Suprapubic skin (tissue), 4 donors: ENCODE measurements at regions not wholly inside any gene's neighbourhood (a gene's known extent, or its start where the extent isn't known, plus 50 kb on each side); places are given as distances from the start of the nearest gene placed in this dataset.

ENCODE experiments used
- DNase-seq, 2 donors: peaks; one replicate each; pipeline ENCODE4 v3.0.0-alpha.2; 2019; ENCODE audit warnings: low spot score in 2 of 2
- H3K27ac ChIP-seq: fragments of 200-600 bp; sonication (generic); one replicate; pipeline ENCODE4 v1.5.1; 2019
- H3K27me3 ChIP-seq: fragments of 200-600 bp; sonication (generic); one replicate; pipeline ENCODE4 v1.5.1; 2019
- H3K36me3 ChIP-seq: fragments of 200-600 bp; sonication (generic); one replicate; pipeline ENCODE4 v1.5.1; 2019
- H3K4me1 ChIP-seq: fragments of 200-600 bp; sonication (generic); one replicate; pipeline ENCODE4 v1.5.1; 2019
- H3K4me3 ChIP-seq: fragments of 200-600 bp; sonication (generic); one replicate; pipeline ENCODE4 v1.5.1; 2019; ENCODE audit warnings: mild to moderate bottlenecking
- H3K9me3 ChIP-seq: fragments of 200-600 bp; sonication (generic); one replicate; pipeline ENCODE4 v1.5.1; 2019
- CTCF ChIP-seq, 2 donors: fragments of 200-600 bp in 1 of 2; fragments of 450-650 bp in 1 of 2; sonication (generic) in 1 of 2; IDR thresholded peaks; one replicate each; pipeline ENCODE4 v1.5.1; 2016 to 2019; ENCODE audit warnings: antibody characterized with exemption in 2 of 2, mild to moderate bottlenecking in 1 of 2, moderate library complexity in 1 of 2
- EP300 ChIP-seq: sonication (generic); formaldehyde crosslinking; IDR thresholded peaks from one replicate; pipeline ENCODE4 v1.6.1; 2017; ENCODE audit warnings: antibody characterized with exemption
- POLR2A ChIP-seq, 2 donors: fragments of 450-650 bp; IDR thresholded peaks; one replicate each; pipeline ENCODE4 v1.6.1; 2017; ENCODE audit warnings: antibody characterized with exemption in 2 of 2, mild to moderate bottlenecking in 2 of 2, moderate library complexity in 2 of 2
- POLR2AphosphoS5 ChIP-seq, 3 donors: sonication (generic); formaldehyde crosslinking; IDR thresholded peaks; one replicate each; pipeline ENCODE4 v1.6.1; 2017; ENCODE audit warnings: antibody characterized with exemption in 3 of 3
- WGBS: methylation state at CpG from one replicate; pipeline ENCODE4 v1.1.5; 2018; 5-methylcytosine and 5-hydroxymethylcytosine counted together

GRCh38 chr6:40056865-40057264 is 122.6 kb upstream of the MOCS1 start:
- WGBS, result no CpG with 5 or more reads among the region's 1 CpG

GRCh38 chr6:40054602-40055001 is 120.3 kb upstream of the MOCS1 start:
- no peak for TF ChIP-seq EP300
- no peak for TF ChIP-seq CTCF (IDR thresholded peaks at IDR 0.05)
- no peak for TF ChIP-seq POLR2A (IDR thresholded peaks at IDR 0.05)
- no peak for TF ChIP-seq POLR2AphosphoS5 (IDR thresholded peaks at IDR 0.05)
- Histone ChIP-seq H3K4me1 (no peaks in the 10 kb centered on the region), H3K36me3 (no peaks in the 10 kb centered on the region), H3K4me3 (no peak overlapping the region), H3K9me3 (no peaks in the 10 kb centered on the region), H3K27ac (no peak overlapping the region), H3K27me3 (peaks cover 6% of the 10 kb centered on the region)
- no peak for DNase-seq

More at GRCh38 chr6:40056865-40057264, 122.6 kb upstream of the MOCS1 start:
- no peak for DNase-seq
- H3K9me3 ChIP-seq, result no peaks in the 10 kb centered on the region
- no peak for TF ChIP-seq POLR2A (IDR thresholded peaks at IDR 0.05)
- no peak for TF ChIP-seq CTCF (IDR thresholded peaks at IDR 0.05)
- no peak for TF ChIP-seq POLR2AphosphoS5 (IDR thresholded peaks at IDR 0.05)
- no peak for TF ChIP-seq EP300
- no peak overlapping the region for H3K27ac ChIP-seq
- H3K4me3 ChIP-seq, result no peak overlapping the region
- H3K4me1 ChIP-seq, result no peaks in the 10 kb centered on the region
- no peaks in the 10 kb centered on the region for H3K27me3 ChIP-seq
- H3K36me3 ChIP-seq, result no peaks in the 10 kb centered on the region

- H3K27me3 ChIP-seq, result peaks cover 9% of the 10 kb centered on the region
- 50% methylated on average over 2 of the region's 2 CpGs for WGBS
- H3K27ac ChIP-seq, result no peak overlapping the region
- no peak for DNase-seq
- no peak overlapping the region for H3K4me3 ChIP-seq
- H3K36me3 ChIP-seq, result no peaks in the 10 kb centered on the region
- TF ChIP-seq POLR2A (IDR thresholded peaks at IDR 0.05), result no peak
- no peak for TF ChIP-seq POLR2AphosphoS5 (IDR thresholded peaks at IDR 0.05)
- TF ChIP-seq CTCF (IDR thresholded peaks at IDR 0.05), result no peak
- TF ChIP-seq EP300, result no peak
- H3K9me3 ChIP-seq, result no peaks in the 10 kb centered on the region
- no peaks in the 10 kb centered on the region for H3K4me1 ChIP-seq
These were observed 119.9 kb upstream of the MOCS1 start for GRCh38 chr6:40054186-40054585.

GRCh38 chr6:40049128-40049527 is 114.9 kb upstream of the MOCS1 start:
- 94% methylated on average over 4 of the region's 4 CpGs for WGBS

GRCh38 chr6:40044196-40044595 is 109.9 kb upstream of the MOCS1 start:
- TF ChIP-seq POLR2A (IDR thresholded peaks at IDR 0.05), result no peak
- no peak for TF ChIP-seq CTCF (IDR thresholded peaks at IDR 0.05)
- TF ChIP-seq POLR2AphosphoS5 (IDR thresholded peaks at IDR 0.05), result no peak
- TF ChIP-seq EP300, result no peak
- Histone ChIP-seq H3K9me3 (no peaks in the 10 kb centered on the region), H3K27ac (no peak overlapping the region), H3K27me3 (peaks cover under 1% of the 10 kb centered on the region), H3K4me1 (no peaks in the 10 kb centered on the region), H3K36me3 (no peaks in the 10 kb centered on the region), H3K4me3 (no peak overlapping the region)
- WGBS, result 66% methylated on average over 1 of the region's 1 CpG
- no peak for DNase-seq

More at GRCh38 chr6:40049128-40049527, 114.9 kb upstream of the MOCS1 start:
- no peak overlapping the region for H3K27ac ChIP-seq
- no peak overlapping the region for H3K4me3 ChIP-seq
- H3K4me1 ChIP-seq, result no peaks in the 10 kb centered on the region
- peaks cover 9% of the 10 kb centered on the region for H3K27me3 ChIP-seq
- TF ChIP-seq CTCF (IDR thresholded peaks at IDR 0.05) (no peak), POLR2A (IDR thresholded peaks at IDR 0.05) (no peak), POLR2AphosphoS5 (IDR thresholded peaks at IDR 0.05) (no peak), EP300 (no peak)
- DNase-seq, result no peak
- H3K9me3 ChIP-seq, result no peaks in the 10 kb centered on the region
- H3K36me3 ChIP-seq, result no peaks in the 10 kb centered on the region
